Loucy (cell line): ENCODE measurements at regions not wholly inside any gene's neighbourhood (a gene's known extent, or its start where the extent isn't known, plus 50 kb on each side); places are given as distances from the start of the nearest gene placed in this dataset.
A peak's percentile ranks its signal among the peaks of the same experiment; 100 is the strongest.

Experiments
- H2AFZ ChIP-seq: fragments of 200-600 bp; sonication (generic); 2 replicates; pipeline ENCODE4 v1.6.0; 2016; ENCODE audit warnings: antibody characterized with exemption, mild to moderate bottlenecking, low read length, moderate library complexity
- H3F3A ChIP-seq: fragments of 200-600 bp; 2 replicates; pipeline ENCODE4 v1.6.0; 2016; ENCODE audit warnings: antibody characterized with exemption, low read depth, mild to moderate bottlenecking
- H3K27me3 ChIP-seq: fragments of 200-600 bp; sonication (generic); 2 replicates; pipeline ENCODE4 v1.6.1; 2014; ENCODE audit warnings: low read length, mild to moderate bottlenecking; ENCODE audit not compliant: insufficient read depth, poor library complexity, severe bottlenecking
- H3K36me3 ChIP-seq: fragments of 200-600 bp; sonication (generic); 2 replicates; pipeline ENCODE4 v1.6.1; 2016; ENCODE audit warnings: low read length; ENCODE audit not compliant: insufficient read depth
- H3K4me1 ChIP-seq: fragments of 200-600 bp; sonication (generic); 2 replicates; pipeline ENCODE4 v1.5.1; 2014; ENCODE audit warnings: low read length, mild to moderate bottlenecking; ENCODE audit not compliant: insufficient read depth, poor library complexity, severe bottlenecking
- H3K4me2 ChIP-seq: fragments of 200-600 bp; sonication (generic); 2 replicates; pipeline ENCODE4 v1.6.0; 2014; ENCODE audit warnings: antibody characterized with exemption, low read length, low read depth, mild to moderate bottlenecking; ENCODE audit not compliant: poor library complexity, severe bottlenecking
- H3K4me3 ChIP-seq: fragments of 200-600 bp; sonication (generic); 2 replicates; pipeline ENCODE4 v1.5.1; 2014; ENCODE audit warnings: low read length, mild to moderate bottlenecking, mixed read lengths; ENCODE audit not compliant: poor library complexity, severe bottlenecking
- H3K79me2 ChIP-seq: fragments of 200-600 bp; sonication (generic); 2 replicates; pipeline ENCODE4 v1.6.1; 2014; ENCODE audit warnings: low read length; ENCODE audit not compliant: insufficient read depth
- H3K9ac ChIP-seq: fragments of 200-600 bp; sonication (generic); 2 replicates; pipeline ENCODE4 v1.6.0; 2014; ENCODE audit warnings: mild to moderate bottlenecking, low read depth, low read length, moderate library complexity; ENCODE audit not compliant: poor library complexity, severe bottlenecking
- H3K9me2 ChIP-seq: fragments of 200-600 bp; sonication (generic); replicated peaks from 2 replicates; pipeline ENCODE4 v1.6.1; 2016; ENCODE audit warnings: low read depth, low read length, mixed read lengths
- H3K9me3 ChIP-seq: fragments of 200-600 bp; sonication (generic); 2 replicates; pipeline ENCODE4 v1.6.1; 2014; ENCODE audit warnings: mild to moderate bottlenecking, antibody characterized with exemption, low read length, low read depth; ENCODE audit not compliant: insufficient read depth
- H4K20me1 ChIP-seq: fragments of 200-600 bp; sonication (generic); 2 replicates; pipeline ENCODE4 v1.6.0; 2014; ENCODE audit warnings: antibody characterized with exemption, low read length, mild to moderate bottlenecking; ENCODE audit not compliant: insufficient read depth, poor library complexity, severe bottlenecking
- EZH2phosphoT487 ChIP-seq: fragments of 200-600 bp; IDR thresholded peaks from 2 replicates; pipeline ENCODE4 v1.6.1; 2018; ENCODE audit warnings: antibody characterized with exemption, mild to moderate bottlenecking, moderate library complexity, borderline replicate concordance
- TF ChIP-seq, protein P1 (sequence below): fragments of 200-600 bp; sonication (generic); conservative IDR thresholded peaks from 2 replicates; pipeline ENCODE4 v1.5.1; 2014; ENCODE audit warnings: mild to moderate bottlenecking, antibody characterized with exemption, low read length

GRCh38 chr12:58621126-58621525 lies 299.2 kb downstream of the LRIG3 start:
- Histone ChIP-seq H3K79me2 (no peaks in the 10 kb centered on the region), H3K4me1 (no peaks in the 10 kb centered on the region), H3K4me3 (no peak overlapping the region), H3K4me2 (no peak overlapping the region), H3K36me3 (no peaks in the 10 kb centered on the region), H2AFZ (no peak overlapping the region), H3K9ac (no peak overlapping the region), H3F3A (no peaks in the 10 kb centered on the region), H3K9me2 (no peaks in the 10 kb centered on the region), H3K9me3 (no peaks in the 10 kb centered on the region), H3K27me3 (no peaks in the 10 kb centered on the region), H4K20me1 (no peaks in the 10 kb centered on the region)
- TF ChIP-seq EZH2phosphoT487: no peak
- TF ChIP-seq, protein P1, sequence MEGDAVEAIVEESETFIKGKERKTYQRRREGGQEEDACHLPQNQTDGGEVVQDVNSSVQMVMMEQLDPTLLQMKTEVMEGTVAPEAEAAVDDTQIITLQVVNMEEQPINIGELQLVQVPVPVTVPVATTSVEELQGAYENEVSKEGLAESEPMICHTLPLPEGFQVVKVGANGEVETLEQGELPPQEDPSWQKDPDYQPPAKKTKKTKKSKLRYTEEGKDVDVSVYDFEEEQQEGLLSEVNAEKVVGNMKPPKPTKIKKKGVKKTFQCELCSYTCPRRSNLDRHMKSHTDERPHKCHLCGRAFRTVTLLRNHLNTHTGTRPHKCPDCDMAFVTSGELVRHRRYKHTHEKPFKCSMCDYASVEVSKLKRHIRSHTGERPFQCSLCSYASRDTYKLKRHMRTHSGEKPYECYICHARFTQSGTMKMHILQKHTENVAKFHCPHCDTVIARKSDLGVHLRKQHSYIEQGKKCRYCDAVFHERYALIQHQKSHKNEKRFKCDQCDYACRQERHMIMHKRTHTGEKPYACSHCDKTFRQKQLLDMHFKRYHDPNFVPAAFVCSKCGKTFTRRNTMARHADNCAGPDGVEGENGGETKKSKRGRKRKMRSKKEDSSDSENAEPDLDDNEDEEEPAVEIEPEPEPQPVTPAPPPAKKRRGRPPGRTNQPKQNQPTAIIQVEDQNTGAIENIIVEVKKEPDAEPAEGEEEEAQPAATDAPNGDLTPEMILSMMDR: no peak

GRCh38 chr12:58629376-58629775 lies 290.9 kb downstream of the LRIG3 start:
- Histone ChIP-seq H4K20me1 (no peaks in the 10 kb centered on the region), H3F3A (peaks cover 8% of the 10 kb centered on the region; the same call in 1 of the 2 replicates), H2AFZ (no peak overlapping the region), H3K4me3 (no peak overlapping the region), H3K79me2 (no peaks in the 10 kb centered on the region), H3K4me2 (no peak overlapping the region), H3K9ac (no peak overlapping the region), H3K4me1 (peaks cover 16% of the 10 kb centered on the region), H3K9me2 (no peaks in the 10 kb centered on the region), H3K27me3 (no peaks in the 10 kb centered on the region), H3K9me3 (peaks cover 7% of the 10 kb centered on the region; the same call in 1 of the 2 replicates), H3K36me3 (no peaks in the 10 kb centered on the region)
- no peak for TF ChIP-seq EZH2phosphoT487
- TF ChIP-seq, protein P1: no peak

- Histone ChIP-seq H3K79me2 (no peaks in the 10 kb centered on the region), H3K4me1 (peaks cover 16% of the 10 kb centered on the region), H2AFZ (no peak overlapping the region), H3F3A (peaks cover 8% of the 10 kb centered on the region; the same call in 1 of the 2 replicates), H3K36me3 (no peaks in the 10 kb centered on the region), H3K9me3 (peaks cover 7% of the 10 kb centered on the region; the same call in 1 of the 2 replicates), H3K4me2 (peak overlapping the region; percentile 47), H3K9ac (no peak overlapping the region), H3K4me3 (peak overlapping the region; percentile 42), H4K20me1 (no peaks in the 10 kb centered on the region), H3K27me3 (no peaks in the 10 kb centered on the region), H3K9me2 (no peaks in the 10 kb centered on the region)
- TF ChIP-seq, protein P1: no peak
- TF ChIP-seq EZH2phosphoT487: no peak
These were observed 286.8 kb downstream of the LRIG3 start for GRCh38 chr12:58633479-58633878.
